GM23338 (cell line): ENCODE measurements at regions not wholly inside any gene's neighbourhood (a gene's known extent, or its start where the extent isn't known, plus 50 kb on each side); places are given as distances from the start of the nearest gene placed in this dataset.

ENCODE experiments used
- CREB1 ChIP-seq: fragments of 250-450 bp; sonication (Bioruptor Pico); IDR thresholded peaks from 2 replicates; pipeline ENCODE4 v1.5.0; 2020; ENCODE audit warnings: low read depth, mild to moderate bottlenecking, moderate library complexity
- CTCF ChIP-seq, 2 experiments: fragments of 200-600 bp in 1 of 2; sonication (generic) in 1 of 2; conservative IDR thresholded peaks; 2 replicates each; pipeline versions ENCODE4 v1.5.1 to v1.6.1; 2016 to 2017; ENCODE audit warnings: antibody characterized with exemption in 2 of 2, low read depth in 2 of 2, mild to moderate bottlenecking in 2 of 2, moderate library complexity in 1 of 2
- EZH2 ChIP-seq: fragments of 200-600 bp; sonication (generic); IDR thresholded peaks from one replicate; pipeline ENCODE4 v1.8.0; 2017; ENCODE audit warnings: antibody characterized with exemption, mild to moderate bottlenecking, low read depth; ENCODE audit not compliant: unreplicated experiment
- EZH2phosphoT487 ChIP-seq: fragments of 200-600 bp; sonication (generic); IDR thresholded peaks from one replicate; pipeline ENCODE4 v1.8.1; 2018; ENCODE audit warnings: antibody characterized with exemption; ENCODE audit not compliant: unreplicated experiment
- POLR2AphosphoS5 ChIP-seq: IDR thresholded peaks from 2 replicates; pipeline ENCODE4 v1.6.1; 2016; ENCODE audit warnings: antibody characterized with exemption, low read depth

DNA sequence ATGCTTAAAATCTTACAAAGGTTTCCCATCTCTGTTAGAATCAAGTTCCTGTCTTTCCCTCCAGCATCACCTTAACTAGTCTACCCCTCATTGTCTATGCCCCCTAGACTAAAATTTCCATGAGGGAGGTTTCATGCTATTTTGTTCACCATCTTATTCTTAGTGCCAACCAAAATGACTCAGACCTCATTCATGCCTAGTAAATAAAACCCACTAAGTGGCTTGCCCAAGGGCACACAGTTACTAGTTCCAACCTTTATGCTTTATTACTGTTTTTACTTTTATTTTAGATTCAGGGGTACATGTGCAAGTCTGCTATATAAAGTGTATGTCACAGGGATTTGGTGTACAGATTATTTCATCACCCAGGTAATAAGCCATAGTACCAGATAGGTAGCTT, 469.1 kb upstream of the FAT3 start:
- TF ChIP-seq CTCF (conservative IDR thresholded peaks at IDR 0.05; ENCODE audit: low read depth in 2 of 2) (no peak), EZH2phosphoT487 (no peak), POLR2AphosphoS5 (no peak), EZH2 (no peak), CREB1 (CRISPR knock-in tag) (no peak)
